CD4-positive, CD25-positive, alpha-beta regulatory T cell (primary cell): ENCODE measurements at regions not wholly inside any gene's neighbourhood (a gene's known extent, or its start where the extent isn't known, plus 50 kb on each side); places are given as distances from the start of the nearest gene placed in this dataset.

Experiments
- ATAC-seq, 2 donors: fragments of 150-1000 bp; cut with Tn5 transposase; one replicate each; pipeline ENCODE4 v1.10.0; 2021; ENCODE audit warnings: low read depth in 2 of 2, moderate number of reproducible peaks in 2 of 2, moderate library complexity in 1 of 2
- DNase-seq, 3 donors: peaks; one replicate each; pipeline versions ENCODE4 v3.0.0 to v3.0.0-alpha.2; 2012 to 2022; ENCODE audit warnings: mixed read lengths in 1 of 3
- H3K27ac ChIP-seq: one replicate; pipeline ENCODE4 v1.7.0; 2013; ENCODE audit warnings: mild to moderate bottlenecking, low read length; ENCODE audit not compliant: insufficient read depth, poor library complexity, severe bottlenecking
- H3K27me3 ChIP-seq: one replicate; pipeline ENCODE4 v1.7.0; 2013; ENCODE audit warnings: low read length; ENCODE audit not compliant: control insufficient read depth, insufficient read depth
- H3K36me3 ChIP-seq: one replicate; pipeline ENCODE4 v1.7.0; 2013; ENCODE audit warnings: mild to moderate bottlenecking, low read length, moderate library complexity; ENCODE audit not compliant: control insufficient read depth, insufficient read depth
- H3K4me1 ChIP-seq: 2 replicates; pipeline ENCODE4 v1.7.0; 2013; ENCODE audit warnings: mild to moderate bottlenecking, low read length; ENCODE audit not compliant: insufficient read depth, control insufficient read depth, poor library complexity, severe bottlenecking
- H3K4me3 ChIP-seq: one replicate; pipeline ENCODE4 v1.7.0; 2013; ENCODE audit warnings: low read depth, mild to moderate bottlenecking, low read length, moderate library complexity
- H3K9me3 ChIP-seq, 2 experiments: 1 replicate in 1 of 2; 2 replicates in 1 of 2; pipeline ENCODE4 v1.7.0; 2013; ENCODE audit warnings: low read length in 2 of 2, mild to moderate bottlenecking in 1 of 2, moderate library complexity in 1 of 2; ENCODE audit not compliant: control insufficient read depth in 2 of 2
- H3K27ac Mint-ChIP-seq, 3 donors: one replicate each; pipeline ENCODE4 v1.8.0; 2020 to 2022; ENCODE audit warnings: mild to moderate bottlenecking in 3 of 3, mixed read lengths in 3 of 3, moderate library complexity in 2 of 3
- H3K27me3 Mint-ChIP-seq: one replicate; pipeline ENCODE4 v1.8.0; 2022; ENCODE audit warnings: mild to moderate bottlenecking, mixed read lengths
- H3K36me3 Mint-ChIP-seq: one replicate; pipeline ENCODE4 v1.8.0; 2020; ENCODE audit warnings: mixed read lengths
- H3K4me1 Mint-ChIP-seq, 4 donors: one replicate each; pipeline ENCODE4 v1.8.0; 2020 to 2022; ENCODE audit warnings: mixed read lengths in 4 of 4, mild to moderate bottlenecking in 1 of 4
- H3K4me3 Mint-ChIP-seq, 4 donors: one replicate each; pipeline ENCODE4 v1.8.0; 2020 to 2022; ENCODE audit warnings: mild to moderate bottlenecking in 4 of 4, mixed read lengths in 4 of 4, moderate library complexity in 3 of 4
- H3K9me3 Mint-ChIP-seq, 7 donors: one replicate each; pipeline ENCODE4 v1.8.0; 2020 to 2022; ENCODE audit warnings: mixed read lengths in 7 of 7, mild to moderate bottlenecking in 3 of 7, moderate library complexity in 2 of 7

DNA sequence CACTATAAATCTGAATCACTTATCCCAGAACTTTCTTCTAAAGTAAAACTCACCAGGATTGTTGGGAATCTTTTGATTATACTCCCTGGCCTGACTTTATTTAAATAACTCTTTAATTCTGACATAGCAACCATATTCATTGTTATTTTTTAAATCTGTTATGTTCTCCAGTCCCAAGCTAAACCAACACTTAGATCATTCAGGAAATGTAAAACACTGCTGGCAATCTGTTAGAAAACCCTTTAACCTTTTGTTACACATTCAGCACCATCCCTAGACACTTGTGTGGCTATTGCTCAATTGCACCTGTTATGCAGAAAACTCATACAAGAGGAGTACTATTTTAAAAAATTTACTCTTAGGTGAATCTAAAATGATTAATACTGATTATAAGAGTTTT is 101.8 kb upstream of the NHSL1 start:
- DNase-seq, result no peak
- H3K27me3 ChIP-seq, result no peaks in the 10 kb centered on the region
- no peak overlapping the region for H3K4me3 ChIP-seq
- Mint-ChIP-seq H3K27me3 (peaks cover 13% of the 10 kb centered on the region), H3K27ac (no peak overlapping the region), H3K9me3 (no peaks in the 10 kb centered on the region), H3K4me1 (no peaks in the 10 kb centered on the region), H3K4me3 (no peak overlapping the region), H3K36me3 (no peaks in the 10 kb centered on the region)
- no peak overlapping the region for H3K27ac ChIP-seq
- H3K9me3 ChIP-seq, result no peaks in the 10 kb centered on the region
- H3K36me3 ChIP-seq, result no peaks in the 10 kb centered on the region
- ATAC-seq, result no peak
- no peaks in the 10 kb centered on the region for H3K4me1 ChIP-seq

DNA sequence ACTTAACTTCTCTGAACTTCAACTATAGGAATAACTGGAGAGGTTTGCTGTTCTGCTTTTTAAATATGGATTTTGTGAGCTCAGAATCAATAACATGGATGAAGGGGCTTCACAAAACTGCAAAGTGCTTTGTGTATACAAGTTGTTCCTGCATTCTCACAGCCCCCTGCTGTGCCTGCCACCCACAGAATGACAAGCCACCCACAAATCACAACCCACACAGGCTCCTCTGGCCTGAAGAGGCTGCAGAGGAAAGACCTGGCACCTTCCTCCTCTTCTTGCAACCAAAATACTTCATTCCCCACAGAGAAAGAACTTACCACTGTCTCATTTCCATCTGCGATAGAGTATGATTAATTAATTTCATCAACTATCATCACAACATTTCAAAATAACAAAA is 106.7 kb upstream of the NHSL1 start:
- Histone ChIP-seq H3K27ac (no peak overlapping the region), H3K27me3 (no peaks in the 10 kb centered on the region), H3K4me3 (no peak overlapping the region), H3K9me3 (no peaks in the 10 kb centered on the region), H3K4me1 (no peaks in the 10 kb centered on the region), H3K36me3 (no peaks in the 10 kb centered on the region)
- Mint-ChIP-seq H3K27me3 (peaks cover 14% of the 10 kb centered on the region), H3K9me3 (peaks cover 0 to 1% (median 0%) of the 10 kb centered on the region in 7 donors), H3K4me1 (no peaks in the 10 kb centered on the region), H3K27ac (no peak overlapping the region), H3K4me3 (no peak overlapping the region), H3K36me3 (no peaks in the 10 kb centered on the region)
- DNase-seq (no peak), ATAC-seq (no peak)

DNA sequence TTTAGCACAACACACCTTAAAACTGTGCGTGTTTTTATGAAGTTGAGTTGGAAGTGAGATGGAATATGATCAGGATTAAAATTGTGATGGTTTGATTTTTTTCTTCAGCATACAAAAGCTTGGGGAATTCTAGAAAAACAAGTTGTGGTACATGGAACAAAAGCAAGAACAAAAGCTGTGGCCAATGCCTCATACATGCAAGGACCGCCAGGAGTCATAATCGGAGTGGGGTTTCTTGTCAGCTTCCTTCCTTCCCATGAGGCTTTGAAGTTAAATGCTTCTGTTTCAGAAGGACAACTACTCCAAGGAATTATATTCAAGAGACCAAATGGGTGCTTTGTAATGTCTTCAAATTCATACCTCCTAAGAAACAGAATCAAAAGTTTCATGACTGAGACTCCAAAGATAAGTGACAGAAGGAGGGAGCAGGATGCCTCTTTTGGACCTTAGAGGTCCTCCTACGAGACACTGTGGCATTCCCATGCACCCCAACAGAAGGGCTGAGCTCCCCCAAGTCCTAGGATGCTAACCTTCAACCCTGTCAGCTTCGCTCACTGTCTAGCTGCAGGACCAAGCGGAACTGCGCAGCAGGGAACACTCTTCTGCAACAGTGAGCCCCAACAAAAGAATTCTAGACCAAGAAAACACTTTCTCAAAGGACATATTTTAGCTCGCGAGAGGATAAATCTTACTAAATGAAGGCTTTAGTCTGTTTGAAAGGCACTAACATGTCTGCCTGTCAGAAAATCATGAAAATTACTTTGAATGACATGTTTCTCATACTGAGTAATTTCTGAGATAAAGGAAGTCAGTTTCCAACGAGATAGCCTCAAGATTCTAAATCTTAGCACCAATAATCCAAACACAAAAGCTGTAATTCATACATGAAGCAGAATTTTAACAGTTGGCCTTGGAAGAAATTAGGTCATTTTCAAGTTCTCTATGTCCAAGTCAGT is 108.5 kb upstream of the NHSL1 start:
- Mint-ChIP-seq H3K4me3 (no peak overlapping the region), H3K27ac (no peak overlapping the region), H3K4me1 (no peaks in the 10 kb centered on the region), H3K9me3 (peaks cover 0 to 1% (median 0%) of the 10 kb centered on the region in 7 donors), H3K27me3 (peaks cover 14% of the 10 kb centered on the region), H3K36me3 (no peaks in the 10 kb centered on the region)
- DNase-seq (no peak), ATAC-seq (no peak)
- no peaks in the 10 kb centered on the region for H3K36me3 ChIP-seq
- H3K27ac ChIP-seq, result no peak overlapping the region
- H3K4me3 ChIP-seq, result no peak overlapping the region
- H3K9me3 ChIP-seq, result no peaks in the 10 kb centered on the region
- H3K4me1 ChIP-seq, result no peaks in the 10 kb centered on the region
- H3K27me3 ChIP-seq, result no peaks in the 10 kb centered on the region

DNA sequence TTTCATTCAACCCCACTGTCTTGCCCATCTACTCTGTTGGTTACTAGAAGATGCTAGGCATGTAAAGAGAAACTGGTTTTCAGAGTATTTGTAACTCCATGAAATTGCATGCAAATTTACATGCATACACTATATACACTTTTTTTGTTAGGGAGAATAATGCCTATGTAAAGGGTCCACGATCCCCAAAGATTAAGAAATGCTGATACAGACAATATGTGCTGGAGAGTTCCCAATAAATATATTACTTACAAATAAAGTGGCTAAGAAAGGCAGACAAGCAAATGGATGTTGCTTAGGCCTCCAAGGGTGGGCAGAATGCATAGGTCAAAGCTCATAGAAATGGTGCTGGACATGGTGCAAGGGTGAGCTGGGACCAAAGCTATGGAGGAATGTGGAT is 109.6 kb upstream of the NHSL1 start:
- Mint-ChIP-seq H3K27me3 (peaks cover 8% of the 10 kb centered on the region), H3K36me3 (no peaks in the 10 kb centered on the region), H3K9me3 (peaks cover 0 to 1% (median 0%) of the 10 kb centered on the region in 7 donors), H3K27ac (no peak overlapping the region), H3K4me1 (no peaks in the 10 kb centered on the region), H3K4me3 (no peak overlapping the region)
- Histone ChIP-seq H3K27ac (no peak overlapping the region), H3K9me3 (no peaks in the 10 kb centered on the region), H3K27me3 (no peaks in the 10 kb centered on the region), H3K36me3 (no peaks in the 10 kb centered on the region), H3K4me1 (no peaks in the 10 kb centered on the region), H3K4me3 (no peak overlapping the region)
- no peak for DNase-seq
- no peak for ATAC-seq

DNA sequence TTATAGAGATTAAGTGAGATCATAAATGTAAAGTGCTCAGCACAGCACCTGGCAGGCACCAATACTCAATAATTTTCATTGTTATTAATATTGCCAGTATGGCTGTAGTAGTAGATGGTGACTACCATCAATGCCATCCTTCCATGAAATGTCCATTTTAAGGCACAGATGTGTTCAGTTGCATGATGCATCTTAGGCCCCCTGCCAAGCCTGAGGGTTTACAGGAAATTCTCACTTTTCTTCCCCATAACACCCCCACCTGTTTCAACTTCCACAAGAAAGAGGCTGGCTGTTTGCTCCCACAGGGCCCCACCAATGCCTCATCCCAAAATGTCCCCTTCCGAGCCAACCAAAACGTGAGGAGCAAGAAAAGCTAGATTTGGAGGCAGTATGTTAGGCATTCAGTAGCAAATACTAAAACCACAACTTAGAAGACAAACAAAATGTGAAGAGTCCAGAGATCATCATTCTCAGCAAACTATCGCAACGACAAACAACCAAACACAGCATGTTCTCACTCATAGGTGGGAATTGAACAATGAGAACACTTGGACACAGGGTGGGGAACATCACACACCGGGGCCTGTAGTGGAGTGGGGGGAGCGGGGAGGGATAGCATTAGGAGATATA is 110.6 kb upstream of the NHSL1 start:
- DNase-seq, result no peak
- ATAC-seq, result no peak
- Mint-ChIP-seq H3K27me3 (peaks cover 6% of the 10 kb centered on the region), H3K4me3 (no peak overlapping the region), H3K9me3 (peaks cover 0 to 1% (median 0%) of the 10 kb centered on the region in 7 donors), H3K27ac (no peak overlapping the region), H3K36me3 (no peaks in the 10 kb centered on the region), H3K4me1 (no peaks in the 10 kb centered on the region)
- Histone ChIP-seq H3K4me1 (no peaks in the 10 kb centered on the region), H3K27me3 (no peaks in the 10 kb centered on the region), H3K36me3 (no peaks in the 10 kb centered on the region), H3K4me3 (no peak overlapping the region), H3K27ac (no peak overlapping the region), H3K9me3 (no peaks in the 10 kb centered on the region)

DNA sequence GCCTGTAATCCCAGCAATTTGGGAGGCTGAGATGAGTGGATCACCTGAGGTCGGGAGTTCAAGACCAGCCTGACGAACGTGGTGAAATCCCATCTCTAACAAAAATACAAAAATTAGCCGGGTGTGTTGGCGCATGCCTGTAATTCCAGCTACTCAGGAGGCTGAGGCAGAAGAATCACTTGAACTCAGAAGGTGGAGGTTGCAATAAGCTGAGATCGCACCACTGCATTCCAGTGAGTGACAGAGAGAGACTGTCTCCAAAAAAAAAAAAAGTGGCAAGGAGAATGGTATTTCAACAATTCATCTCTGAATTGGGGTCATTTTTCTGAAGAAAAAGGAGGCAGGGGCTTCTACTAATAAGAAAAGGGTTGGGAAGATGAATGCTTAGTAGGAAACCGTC is 111.5 kb upstream of the NHSL1 start:
- no peak for DNase-seq
- H3K27ac ChIP-seq, result no peak overlapping the region

DNA sequence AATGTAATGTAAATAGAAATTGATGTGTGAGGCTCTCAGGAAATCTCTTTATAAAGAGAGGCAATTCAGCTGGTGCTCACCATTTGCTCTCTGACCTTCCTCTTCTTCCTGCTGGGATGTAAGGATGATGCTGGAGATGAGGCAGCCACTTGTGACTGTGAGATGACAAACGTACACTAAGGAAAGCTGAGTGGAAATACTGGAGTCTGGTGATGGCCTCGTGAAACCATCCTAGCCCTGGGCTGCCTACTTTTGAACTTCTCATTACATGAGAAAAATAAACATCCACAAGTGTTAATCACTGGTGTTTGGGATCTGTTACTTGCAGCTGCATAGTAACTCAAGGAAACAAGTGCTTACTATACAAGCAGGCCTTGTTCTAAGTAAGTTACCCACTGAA is 114.9 kb upstream of the NHSL1 start:
- Mint-ChIP-seq H3K4me3 (no peak overlapping the region), H3K9me3 (peaks cover 0 to 1% (median 0%) of the 10 kb centered on the region in 7 donors), H3K4me1 (no peaks in the 10 kb centered on the region), H3K27ac (no peak overlapping the region), H3K27me3 (peaks cover 12% of the 10 kb centered on the region), H3K36me3 (no peaks in the 10 kb centered on the region)
- no peak for ATAC-seq
- Histone ChIP-seq H3K36me3 (no peaks in the 10 kb centered on the region), H3K4me1 (no peaks in the 10 kb centered on the region), H3K4me3 (no peak overlapping the region), H3K27ac (no peak overlapping the region), H3K27me3 (no peaks in the 10 kb centered on the region), H3K9me3 (no peaks in the 10 kb centered on the region)
- no peak for DNase-seq

More for the DNA sequence above, 111.5 kb upstream of the NHSL1 start:
- Mint-ChIP-seq H3K36me3 (no peaks in the 10 kb centered on the region), H3K27me3 (peaks cover 12% of the 10 kb centered on the region), H3K4me1 (no peaks in the 10 kb centered on the region), H3K4me3 (no peak overlapping the region), H3K27ac (no peak overlapping the region), H3K9me3 (peaks cover 0 to 1% (median 0%) of the 10 kb centered on the region in 7 donors)
- Histone ChIP-seq H3K36me3 (no peaks in the 10 kb centered on the region), H3K4me1 (no peaks in the 10 kb centered on the region), H3K4me3 (no peak overlapping the region), H3K9me3 (no peaks in the 10 kb centered on the region), H3K27me3 (no peaks in the 10 kb centered on the region)
- no peak for ATAC-seq
